Lung (tissue), 11 donors: ENCODE measurements at regions not wholly inside any gene's neighbourhood (a gene's known extent, or its start where the extent isn't known, plus 50 kb on each side); places are given as distances from the start of the nearest gene placed in this dataset.

ENCODE experiments used
- ATAC-seq: fragments of 200-7000 bp; cut with Tn5 transposase; one replicate; pipeline ENCODE4 v1.9.1; 2020; ENCODE audit warnings: moderate number of reproducible peaks; ENCODE audit not compliant: insufficient read depth, low FRiP score
- DNase-seq, 3 donors: peaks; one replicate each; pipeline ENCODE4 v3.0.0-alpha.2; 2013 to 2017
- H3K27ac ChIP-seq, 2 donors: one replicate each; pipeline ENCODE4 v1.5.1; 2013; ENCODE audit warnings: mild to moderate bottlenecking in 2 of 2, moderate library complexity in 2 of 2, control low read depth in 1 of 2, inconsistent platforms in 1 of 2, low read depth in 1 of 2, low read length in 1 of 2
- H3K27me3 ChIP-seq, 3 donors: one replicate each; pipeline ENCODE4 v1.5.1; 2013; ENCODE audit warnings: low read length in 2 of 3; ENCODE audit not compliant: control insufficient read depth in 3 of 3, insufficient read depth in 3 of 3
- H3K36me3 ChIP-seq, 4 donors: one replicate each; pipeline ENCODE4 v1.5.1; 2013; ENCODE audit warnings: low read length in 4 of 4, mild to moderate bottlenecking in 1 of 4, moderate library complexity in 1 of 4; ENCODE audit not compliant: control insufficient read depth in 4 of 4, insufficient read depth in 4 of 4
- H3K4me1 ChIP-seq, 5 donors: one replicate each; pipeline ENCODE4 v1.5.1; 2013; ENCODE audit warnings: low read length in 5 of 5, mild to moderate bottlenecking in 2 of 5, moderate library complexity in 1 of 5; ENCODE audit not compliant: control insufficient read depth in 5 of 5, insufficient read depth in 5 of 5
- H3K4me3 ChIP-seq: one replicate; pipeline ENCODE4 v1.5.1; 2013; ENCODE audit warnings: mild to moderate bottlenecking, control low read depth, moderate library complexity
- H3K9ac ChIP-seq, 2 donors: one replicate each; pipeline ENCODE4 v1.5.1; 2013; ENCODE audit warnings: low read length in 2 of 2, control low read depth in 1 of 2; ENCODE audit not compliant: insufficient read depth in 1 of 2
- H3K9me3 ChIP-seq, 4 donors: one replicate each; pipeline ENCODE4 v1.5.1; 2013; ENCODE audit warnings: low read length in 3 of 4, mild to moderate bottlenecking in 1 of 4, moderate library complexity in 1 of 4; ENCODE audit not compliant: control insufficient read depth in 4 of 4, insufficient read depth in 3 of 4
- CTCF ChIP-seq: IDR thresholded peaks from 2 replicates; pipeline ENCODE4 v1.5.1; 2012; ENCODE audit warnings: mild to moderate bottlenecking; ENCODE audit errors: control extremely low read depth, extremely low read depth
- WGBS, 2 donors: extraction: QIAGEN DNeasy Blood & Tissue Kit; methylation state at CpG; one replicate each; pipeline ENCODE4 v1.1.7; 2013; 5-methylcytosine and 5-hydroxymethylcytosine counted together
- donor health status: control.
- donor health status: control.
- donor health status: Bipolar disorder and iron deficiency.
- donor health status: healthy.
- donor health status: DM: yes; HTN: yes; CAD: no.

- no peak for DNase-seq
- ATAC-seq = no peak
- H3K27me3 ChIP-seq = no peaks in the 10 kb centered on the region
- peaks cover 0 to 6% (median 4%) of the 10 kb centered on the region in 5 donors for H3K4me1 ChIP-seq
- no peak for TF ChIP-seq CTCF
- H3K4me3 ChIP-seq = no peak overlapping the region
- H3K27ac ChIP-seq = no peak overlapping the region
- H3K9me3 ChIP-seq = no peaks in the 10 kb centered on the region
- H3K9ac ChIP-seq = no peak overlapping the region
- WGBS, 2 donors = 93 to 99% methylated on average over 19 of the region's 19 CpGs
- peaks cover 0 to 3% (median under 1%) of the 10 kb centered on the region in 4 donors for H3K36me3 ChIP-seq
These were observed 345.7 kb upstream of the UMPS start for GRCh38 chr3:124384527-124384926.

DNA sequence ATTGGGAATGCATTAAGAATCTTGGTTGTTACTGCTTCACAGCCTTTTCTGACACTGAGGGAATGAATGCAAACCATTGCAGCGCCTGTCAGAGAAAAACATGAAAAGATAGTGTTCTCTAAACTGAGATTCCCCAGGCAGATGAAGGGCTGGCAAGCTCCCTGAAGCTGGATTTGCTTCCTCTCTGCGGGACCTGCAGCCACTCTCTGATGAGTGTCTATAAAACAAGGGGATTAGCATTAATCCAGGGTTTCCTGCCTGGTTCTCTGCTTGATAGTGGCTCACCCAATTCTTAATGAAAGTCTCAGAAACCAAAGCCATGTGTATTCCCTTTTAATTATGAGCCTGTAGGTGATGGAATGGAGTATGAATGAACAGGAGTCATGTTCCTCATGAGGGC, 344.3 kb upstream of the UMPS start:
- no peak overlapping the region for H3K9ac ChIP-seq
- H3K27me3 ChIP-seq = no peaks in the 10 kb centered on the region
- ATAC-seq (no peak), DNase-seq (no peak)
- H3K36me3 ChIP-seq = peaks cover 0 to 3% (median under 1%) of the 10 kb centered on the region in 4 donors
- no peak overlapping the region for H3K4me3 ChIP-seq
- 87 to 94% methylated on average over 2 of the region's 2 CpGs for WGBS, 2 donors
- TF ChIP-seq CTCF = no peak
- no peak overlapping the region for H3K27ac ChIP-seq
- no peaks in the 10 kb centered on the region for H3K9me3 ChIP-seq
- H3K4me1 ChIP-seq = peaks cover 0 to 6% (median 4%) of the 10 kb centered on the region in 5 donors

- Histone ChIP-seq H3K27me3 (no peaks in the 10 kb centered on the region), H3K27ac (no peak overlapping the region), H3K4me1 (peaks cover 0 to 6% (median 4%) of the 10 kb centered on the region in 5 donors), H3K4me3 (no peak overlapping the region), H3K36me3 (peaks cover 0 to 3% (median under 1%) of the 10 kb centered on the region in 4 donors), H3K9me3 (no peaks in the 10 kb centered on the region), H3K9ac (no peak overlapping the region)
- TF ChIP-seq CTCF = no peak
- WGBS, 2 donors = 74 to 81% methylated on average over 4 of the region's 4 CpGs
- no peak for ATAC-seq
- DNase-seq = no peak
These were observed 343.2 kb upstream of the UMPS start for GRCh38 chr3:124386996-124387595.

DNA sequence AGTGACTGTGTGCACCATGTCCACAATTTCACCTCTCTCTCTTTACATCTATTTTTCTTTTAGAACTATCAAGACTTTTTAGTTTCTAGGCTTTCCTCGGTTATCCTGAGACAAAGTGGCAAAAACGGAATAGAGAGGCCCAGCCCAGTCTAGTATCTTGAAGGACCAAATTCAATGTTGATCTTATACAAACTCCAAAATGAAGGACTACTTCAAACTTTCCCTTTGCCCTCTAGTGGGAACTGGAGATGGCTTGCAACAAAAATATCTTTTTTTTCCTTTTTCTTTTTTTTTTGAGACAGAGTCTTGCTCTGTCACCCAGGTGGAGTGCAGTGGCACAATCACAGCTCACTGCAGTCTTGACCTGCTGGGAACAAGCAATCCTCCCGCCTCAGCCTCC, 338.5 kb upstream of the UMPS start:
- no peaks in the 10 kb centered on the region for H3K9me3 ChIP-seq
- ATAC-seq (no peak), DNase-seq (peak in 1 of 3 donors; percentile 42)
- peaks cover 0 to 6% (median 2%) of the 10 kb centered on the region in 4 donors for H3K36me3 ChIP-seq
- peaks cover 0 to 14% (median 3%) of the 10 kb centered on the region in 5 donors for H3K4me1 ChIP-seq
- no peak overlapping the region for H3K4me3 ChIP-seq
- no peak overlapping the region for H3K27ac ChIP-seq
- H3K27me3 ChIP-seq = no peaks in the 10 kb centered on the region
- no peak overlapping the region for H3K9ac ChIP-seq
- TF ChIP-seq CTCF = no peak
- 78 to 86% methylated on average over 3 of the region's 3 CpGs for WGBS, 2 donors
